ENCODE measurements at regions not wholly inside any gene's neighbourhood (a gene's known extent, or its start where the extent isn't known, plus 50 kb on each side); places are given as distances from the start of the nearest gene placed in this dataset.

GRCh38 chr17:5694551-5694950 lies 110.2 kb upstream of the NLRP1 start:
- Histone ChIP-seq H3K9me3 (ENCODE audit: control insufficient read depth, insufficient read depth, low read length) (no peaks in the 10 kb centered on the region), H3K9ac (ENCODE audit: low read depth, low read length) (no peak overlapping the region), H3K36me3 (ENCODE audit: control insufficient read depth, insufficient read depth, low read length) (no peaks in the 10 kb centered on the region), H3K27ac (ENCODE audit: low read depth, low read length) (no peak overlapping the region), H3K4me1 (ENCODE audit: control insufficient read depth, insufficient read depth, low read length) (peaks cover 21% of the 10 kb centered on the region), H3K4me3 (ENCODE audit: low read depth, low read length) (no peak overlapping the region), H3K27me3 (ENCODE audit: control insufficient read depth, insufficient read depth, low read length) (no peaks in the 10 kb centered on the region)

- Histone ChIP-seq H3K9me3 (ENCODE audit: control insufficient read depth, insufficient read depth, low read length) (no peaks in the 10 kb centered on the region), H3K9ac (ENCODE audit: low read depth, low read length) (no peak overlapping the region), H3K4me1 (ENCODE audit: control insufficient read depth, insufficient read depth, low read length) (peaks cover 29% of the 10 kb centered on the region), H3K4me3 (ENCODE audit: low read depth, low read length) (peak overlapping the region; percentile 42; the same call in 1 of the 2 replicates), H3K36me3 (ENCODE audit: control insufficient read depth, insufficient read depth, low read length) (no peaks in the 10 kb centered on the region), H3K27me3 (ENCODE audit: control insufficient read depth, insufficient read depth, low read length) (no peaks in the 10 kb centered on the region), H3K27ac (ENCODE audit: low read depth, low read length) (no peak overlapping the region)
Measured at GRCh38 chr17:5695480-5695879, 111.2 kb upstream of the NLRP1 start.

GRCh38 chr17:5698959-5699358 lies 114.7 kb upstream of the NLRP1 start:
- Histone ChIP-seq H3K9ac (ENCODE audit: low read depth, low read length) (no peak overlapping the region), H3K9me3 (ENCODE audit: control insufficient read depth, insufficient read depth, low read length) (no peaks in the 10 kb centered on the region), H3K4me1 (ENCODE audit: control insufficient read depth, insufficient read depth, low read length) (peaks cover 44% of the 10 kb centered on the region), H3K4me3 (ENCODE audit: low read depth, low read length) (no peak overlapping the region), H3K27ac (ENCODE audit: low read depth, low read length) (peak overlapping the region; percentile 69), H3K27me3 (ENCODE audit: control insufficient read depth, insufficient read depth, low read length) (no peaks in the 10 kb centered on the region), H3K36me3 (ENCODE audit: control insufficient read depth, insufficient read depth, low read length) (no peaks in the 10 kb centered on the region)

GRCh38 chr17:5699814-5700213 lies 115.5 kb upstream of the NLRP1 start:
- no peaks in the 10 kb centered on the region for H3K9me3 ChIP-seq (ENCODE audit: control insufficient read depth, insufficient read depth, low read length)

GRCh38 chr17:5700745-5701144 lies 116.4 kb upstream of the NLRP1 start:
- peak overlapping the region; percentile 76 for H3K27ac ChIP-seq (ENCODE audit: low read depth, low read length)
- H3K4me3 ChIP-seq (ENCODE audit: low read depth, low read length), result no peak overlapping the region
- no peaks in the 10 kb centered on the region for H3K27me3 ChIP-seq (ENCODE audit: control insufficient read depth, insufficient read depth, low read length)
- no peak overlapping the region for H3K9ac ChIP-seq (ENCODE audit: low read depth, low read length)
- no peaks in the 10 kb centered on the region for H3K36me3 ChIP-seq (ENCODE audit: control insufficient read depth, insufficient read depth, low read length)
- no peaks in the 10 kb centered on the region for H3K9me3 ChIP-seq (ENCODE audit: control insufficient read depth, insufficient read depth, low read length)
- peaks cover 40% of the 10 kb centered on the region for H3K4me1 ChIP-seq (ENCODE audit: control insufficient read depth, insufficient read depth, low read length)

More at GRCh38 chr17:5699814-5700213, 115.5 kb upstream of the NLRP1 start:
- H3K4me1 ChIP-seq (ENCODE audit: control insufficient read depth, insufficient read depth, low read length), result peaks cover 37% of the 10 kb centered on the region
- H3K27ac ChIP-seq (ENCODE audit: low read depth, low read length), result peak overlapping the region; percentile 76
- H3K4me3 ChIP-seq (ENCODE audit: low read depth, low read length), result no peak overlapping the region
- H3K36me3 ChIP-seq (ENCODE audit: control insufficient read depth, insufficient read depth, low read length), result no peaks in the 10 kb centered on the region
- H3K9ac ChIP-seq (ENCODE audit: low read depth, low read length), result no peak overlapping the region
- H3K27me3 ChIP-seq (ENCODE audit: control insufficient read depth, insufficient read depth, low read length), result no peaks in the 10 kb centered on the region

GRCh38 chr17:5701381-5701780 lies 117.1 kb upstream of the NLRP1 start:
- H3K27ac ChIP-seq (ENCODE audit: low read depth, low read length), result peak overlapping the region; percentile 52
- peaks cover 38% of the 10 kb centered on the region for H3K4me1 ChIP-seq (ENCODE audit: control insufficient read depth, insufficient read depth, low read length)
- H3K27me3 ChIP-seq (ENCODE audit: control insufficient read depth, insufficient read depth, low read length), result no peaks in the 10 kb centered on the region
- no peak overlapping the region for H3K9ac ChIP-seq (ENCODE audit: low read depth, low read length)
- H3K4me3 ChIP-seq (ENCODE audit: low read depth, low read length), result no peak overlapping the region
- no peaks in the 10 kb centered on the region for H3K36me3 ChIP-seq (ENCODE audit: control insufficient read depth, insufficient read depth, low read length)
- no peaks in the 10 kb centered on the region for H3K9me3 ChIP-seq (ENCODE audit: control insufficient read depth, insufficient read depth, low read length)

- no peak overlapping the region for H3K4me3 ChIP-seq (ENCODE audit: low read depth, low read length)
- no peaks in the 10 kb centered on the region for H3K27me3 ChIP-seq (ENCODE audit: control insufficient read depth, insufficient read depth, low read length)
- H3K9ac ChIP-seq (ENCODE audit: low read depth, low read length), result no peak overlapping the region
- H3K36me3 ChIP-seq (ENCODE audit: control insufficient read depth, insufficient read depth, low read length), result no peaks in the 10 kb centered on the region
- H3K27ac ChIP-seq (ENCODE audit: low read depth, low read length), result peak overlapping the region; percentile 70
- peaks cover 42% of the 10 kb centered on the region for H3K4me1 ChIP-seq (ENCODE audit: control insufficient read depth, insufficient read depth, low read length)
- H3K9me3 ChIP-seq (ENCODE audit: control insufficient read depth, insufficient read depth, low read length), result no peaks in the 10 kb centered on the region
Measured at GRCh38 chr17:5702951-5703510, 118.7 kb upstream of the NLRP1 start.

- H3K36me3 ChIP-seq (ENCODE audit: control insufficient read depth, insufficient read depth, low read length), result no peaks in the 10 kb centered on the region
- peak overlapping the region; percentile 70 for H3K27ac ChIP-seq (ENCODE audit: low read depth, low read length)
- peaks cover 42% of the 10 kb centered on the region for H3K4me1 ChIP-seq (ENCODE audit: control insufficient read depth, insufficient read depth, low read length)
- H3K9me3 ChIP-seq (ENCODE audit: control insufficient read depth, insufficient read depth, low read length), result no peaks in the 10 kb centered on the region
- no peak overlapping the region for H3K4me3 ChIP-seq (ENCODE audit: low read depth, low read length)
- H3K27me3 ChIP-seq (ENCODE audit: control insufficient read depth, insufficient read depth, low read length), result no peaks in the 10 kb centered on the region
- H3K9ac ChIP-seq (ENCODE audit: low read depth, low read length), result no peak overlapping the region
Measured at GRCh38 chr17:5703736-5704135, 119.4 kb upstream of the NLRP1 start.

- no peak overlapping the region for H3K9ac ChIP-seq (ENCODE audit: low read depth, low read length)
- H3K9me3 ChIP-seq (ENCODE audit: control insufficient read depth, insufficient read depth, low read length), result no peaks in the 10 kb centered on the region
- H3K27me3 ChIP-seq (ENCODE audit: control insufficient read depth, insufficient read depth, low read length), result no peaks in the 10 kb centered on the region
- peaks cover 28% of the 10 kb centered on the region for H3K4me1 ChIP-seq (ENCODE audit: control insufficient read depth, insufficient read depth, low read length)
- no peak overlapping the region for H3K27ac ChIP-seq (ENCODE audit: low read depth, low read length)
- H3K36me3 ChIP-seq (ENCODE audit: control insufficient read depth, insufficient read depth, low read length), result no peaks in the 10 kb centered on the region
- no peak overlapping the region for H3K4me3 ChIP-seq (ENCODE audit: low read depth, low read length)
Measured at GRCh38 chr17:5705081-5705875, 121.0 kb upstream of the NLRP1 start.

- H3K27me3 ChIP-seq (ENCODE audit: control insufficient read depth, insufficient read depth, low read length), result no peaks in the 10 kb centered on the region
- H3K4me1 ChIP-seq (ENCODE audit: control insufficient read depth, insufficient read depth, low read length), result peaks cover 20% of the 10 kb centered on the region
- H3K9ac ChIP-seq (ENCODE audit: low read depth, low read length), result no peak overlapping the region
- H3K9me3 ChIP-seq (ENCODE audit: control insufficient read depth, insufficient read depth, low read length), result no peaks in the 10 kb centered on the region
- H3K27ac ChIP-seq (ENCODE audit: low read depth, low read length), result no peak overlapping the region
- no peaks in the 10 kb centered on the region for H3K36me3 ChIP-seq (ENCODE audit: control insufficient read depth, insufficient read depth, low read length)
- H3K4me3 ChIP-seq (ENCODE audit: low read depth, low read length), result no peak overlapping the region
Measured at GRCh38 chr17:5705876-5706576, 121.7 kb upstream of the NLRP1 start.

All from HUES48 (cell line).